Testis (tissue), 2 donors: ENCODE measurements at regions not wholly inside any gene's neighbourhood (a gene's known extent, or its start where the extent isn't known, plus 50 kb on each side); places are given as distances from the start of the nearest gene placed in this dataset.

Experiments
- DNase-seq: peaks from one replicate; pipeline ENCODE4 v3.0.0-alpha.2; 2019
- H3K27ac ChIP-seq, 2 donors: fragments of 200-600 bp; sonication (generic); one replicate each; pipeline ENCODE4 v1.5.1; 2019
- H3K27me3 ChIP-seq: fragments of 200-600 bp; sonication (generic); one replicate; pipeline ENCODE4 v1.5.1; 2019
- H3K36me3 ChIP-seq: fragments of 200-600 bp; sonication (generic); one replicate; pipeline ENCODE4 v1.5.1; 2017; ENCODE audit warnings: low read depth; ENCODE audit errors: missing control alignments
- H3K4me1 ChIP-seq: fragments of 200-600 bp; sonication (generic); one replicate; pipeline ENCODE4 v1.5.1; 2019
- H3K4me3 ChIP-seq, 2 donors: fragments of 200-600 bp; sonication (generic); one replicate each; pipeline ENCODE4 v1.5.1; 2017 to 2019
- H3K9me3 ChIP-seq: fragments of 200-600 bp; sonication (generic); one replicate; pipeline ENCODE4 v1.5.1; 2017
- CTCF ChIP-seq, 3 experiments: fragments of 450-650 bp in 2 of 3; fragments of 200-600 bp in 1 of 3; sonication (generic) in 1 of 3; IDR thresholded peaks; one replicate each; pipeline ENCODE4 v1.5.1; 2016 to 2019; ENCODE audit warnings: antibody characterized with exemption in 3 of 3, mild to moderate bottlenecking in 2 of 3, moderate library complexity in 1 of 3
- POLR2A ChIP-seq: fragments of 450-650 bp; IDR thresholded peaks from one replicate; pipeline ENCODE4 v1.6.1; 2017; ENCODE audit warnings: antibody characterized with exemption, mild to moderate bottlenecking, moderate library complexity
- WGBS, 2 donors: methylation state at CpG; one replicate each; pipeline ENCODE4 v1.1.5; 2018; 5-methylcytosine and 5-hydroxymethylcytosine counted together
- intact Hi-C: fragments of 100-400 bp; cut with DNase I; formaldehyde crosslinking; loops from one replicate; pipeline ENCODE4 v1.15.1; 2023; ENCODE audit warnings: low total_unique reads

GRCh38 chr5:2388571-2388970 is 362.9 kb downstream of the IRX2 start:
- 74 to 79% methylated on average over 2 of the region's 2 CpGs for WGBS, 2 donors
- Histone ChIP-seq H3K27ac (no peak overlapping the region), H3K4me3 (no peak overlapping the region), H3K4me1 (no peaks in the 10 kb centered on the region), H3K36me3 (no peaks in the 10 kb centered on the region), H3K27me3 (no peaks in the 10 kb centered on the region), H3K9me3 (no peaks in the 10 kb centered on the region)
- TF ChIP-seq POLR2A (no peak), CTCF (IDR thresholded peaks at IDR 0.05) (no peak)
- DNase-seq: no peak
- intact Hi-C loops: no loop called here

GRCh38 chr5:2387634-2388325 is 363.7 kb downstream of the IRX2 start:
- DNase-seq: no peak
- no peaks in the 10 kb centered on the region for H3K9me3 ChIP-seq
- TF ChIP-seq POLR2A (no peak), CTCF (IDR thresholded peaks at IDR 0.05) (no peak)
- WGBS, 2 donors: 56 to 65% methylated on average over 23 to 29 of the region's 29 CpGs
- no peaks in the 10 kb centered on the region for H3K4me1 ChIP-seq
- H3K36me3 ChIP-seq: no peaks in the 10 kb centered on the region
- no peak overlapping the region for H3K4me3 ChIP-seq
- intact Hi-C loops: no loop called here
- H3K27ac ChIP-seq: no peak overlapping the region
- no peaks in the 10 kb centered on the region for H3K27me3 ChIP-seq

GRCh38 chr5:2387250-2387633 is 364.2 kb downstream of the IRX2 start:
- no peak overlapping the region for H3K27ac ChIP-seq
- H3K4me1 ChIP-seq: no peaks in the 10 kb centered on the region
- H3K4me3 ChIP-seq: no peak overlapping the region
- H3K36me3 ChIP-seq: no peaks in the 10 kb centered on the region
- no peaks in the 10 kb centered on the region for H3K9me3 ChIP-seq
- 64 to 88% methylated on average over 6 to 11 of the region's 11 CpGs for WGBS, 2 donors
- intact Hi-C loops: no loop called here
- DNase-seq: no peak
- H3K27me3 ChIP-seq: no peaks in the 10 kb centered on the region
- TF ChIP-seq CTCF (IDR thresholded peaks at IDR 0.05) (no peak), POLR2A (no peak)

- DNase-seq: peak; percentile 28
- Histone ChIP-seq H3K27me3 (no peaks in the 10 kb centered on the region), H3K27ac (no peak overlapping the region), H3K36me3 (no peaks in the 10 kb centered on the region), H3K9me3 (no peaks in the 10 kb centered on the region), H3K4me1 (no peaks in the 10 kb centered on the region), H3K4me3 (no peak overlapping the region)
- TF ChIP-seq CTCF (IDR thresholded peaks at IDR 0.05): no peak
- TF ChIP-seq POLR2A: no peak
- intact Hi-C loops: no loop called here
- 72 to 74% methylated on average over 3 of the region's 3 CpGs for WGBS, 2 donors
Observed at GRCh38 chr5:2385818-2386217, 365.7 kb downstream of the IRX2 start.

- Histone ChIP-seq H3K4me1 (no peaks in the 10 kb centered on the region), H3K27me3 (no peaks in the 10 kb centered on the region), H3K36me3 (no peaks in the 10 kb centered on the region), H3K27ac (no peak overlapping the region), H3K9me3 (no peaks in the 10 kb centered on the region), H3K4me3 (no peak overlapping the region)
- intact Hi-C loops: no loop called here
- WGBS, 2 donors: 75 to 80% methylated on average over 10 of the region's 10 CpGs
- no peak for DNase-seq
- TF ChIP-seq POLR2A (no peak), CTCF (IDR thresholded peaks at IDR 0.05) (no peak)
Observed at GRCh38 chr5:2383698-2384065, 367.8 kb downstream of the IRX2 start.
